Activated CD4-positive, alpha-beta memory T cell treated with anti-CD3 and anti-CD28 coated beads, Interleukin-2, amount 10 ng/mL, durations not matched to agents 7 days and 5 days (primary cell): ENCODE measurements at regions not wholly inside any gene's neighbourhood (a gene's known extent, or its start where the extent isn't known, plus 50 kb on each side); places are given as distances from the start of the nearest gene placed in this dataset.

ENCODE experiments used
- CTCF ChIA-PET: fragments of 350-600 bp; sonication (Branson Sonifier 250); formaldehyde crosslinking; loops from one replicate; lab custom pipeline; 2021; ENCODE audit warnings: antibody characterized with exemption, inconsistent platforms; lab: Charles Lee
- POLR2A ChIA-PET: fragments of 350-600 bp; sonication (Branson Sonifier 250); formaldehyde crosslinking; loops from one replicate; lab custom pipeline; 2021; ENCODE audit warnings: antibody characterized with exemption; lab: Charles Lee
- DNase-seq: peaks from one replicate; pipeline ENCODE4 v3.0.0-alpha.2; 2020
- H3K27ac Mint-ChIP-seq: one replicate; pipeline ENCODE4 v1.8.0; 2021; ENCODE audit warnings: mild to moderate bottlenecking, mixed read lengths
- H3K27me3 Mint-ChIP-seq: one replicate; pipeline ENCODE4 v1.8.0; 2021; ENCODE audit warnings: mixed read lengths
- H3K36me3 Mint-ChIP-seq: one replicate; pipeline ENCODE4 v1.8.0; 2021; ENCODE audit warnings: low read depth, mixed read lengths
- H3K4me1 Mint-ChIP-seq: one replicate; pipeline ENCODE4 v1.8.0; 2021; ENCODE audit warnings: mixed read lengths
- H3K4me3 Mint-ChIP-seq: one replicate; pipeline ENCODE4 v1.8.0; 2021; ENCODE audit warnings: mild to moderate bottlenecking, mixed read lengths
- H3K9me3 Mint-ChIP-seq: one replicate; pipeline ENCODE4 v1.8.0; 2021; ENCODE audit warnings: mixed read lengths

DNA sequence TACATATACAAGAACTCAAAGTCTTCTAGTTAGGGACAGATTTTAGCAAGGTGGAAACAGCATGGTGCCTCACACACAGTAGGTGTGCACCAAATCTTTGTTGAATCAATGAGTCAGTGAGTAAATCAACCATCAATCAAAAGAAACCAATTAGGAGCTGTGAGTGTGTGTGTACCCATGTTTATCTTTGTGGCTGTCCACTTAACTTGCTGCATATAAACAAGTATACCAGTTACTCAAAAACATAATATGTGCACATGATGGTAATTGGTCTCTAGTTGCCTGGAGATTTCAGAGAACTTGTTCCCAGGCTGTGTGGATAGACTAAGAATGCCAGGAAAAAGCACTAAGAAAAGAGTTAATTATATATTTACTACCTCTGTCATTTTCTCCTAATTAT is 272.2 kb upstream of the CCL2 start:
- H3K27me3 Mint-ChIP-seq: peaks cover 2% of the 10 kb centered on the region
- H3K4me1 Mint-ChIP-seq: no peaks in the 10 kb centered on the region
- H3K36me3 Mint-ChIP-seq: no peaks in the 10 kb centered on the region
- POLR2A ChIA-PET: no interaction called here
- H3K9me3 Mint-ChIP-seq: no peaks in the 10 kb centered on the region
- no peak overlapping the region for H3K4me3 Mint-ChIP-seq
- H3K27ac Mint-ChIP-seq: no peak overlapping the region
- DNase-seq: no peak
- CTCF ChIA-PET: no interaction called here

- ChIA-PET POLR2A (no interaction called here), CTCF (no interaction called here)
- Mint-ChIP-seq H3K4me1 (no peaks in the 10 kb centered on the region), H3K36me3 (no peaks in the 10 kb centered on the region), H3K27ac (no peak overlapping the region), H3K27me3 (peaks cover 4% of the 10 kb centered on the region), H3K9me3 (no peaks in the 10 kb centered on the region), H3K4me3 (no peak overlapping the region)
- no peak for DNase-seq
Observed at GRCh38 chr17:33983824-33984574, 271.1 kb upstream of the CCL2 start.

DNA sequence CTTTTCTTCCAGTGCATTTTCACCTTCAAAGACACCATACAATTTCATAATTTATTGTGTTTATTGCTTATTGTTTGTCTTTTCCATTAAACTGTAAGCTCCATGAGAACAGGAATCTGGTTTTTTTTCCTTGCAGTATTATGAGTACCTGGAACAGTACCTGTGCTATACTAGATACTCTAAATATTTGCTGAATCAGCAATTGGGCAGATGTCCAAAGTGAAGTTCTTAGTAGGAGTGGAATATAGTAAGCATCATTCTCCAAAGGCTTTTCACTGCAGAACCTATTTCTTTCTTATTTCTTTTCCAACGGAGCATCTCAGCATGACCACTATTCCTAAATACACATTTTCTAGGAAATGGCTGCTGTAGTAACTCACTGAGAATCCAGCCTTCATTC is 269.0 kb upstream of the CCL2 start:
- ChIA-PET CTCF (no interaction called here), POLR2A (no interaction called here)
- Mint-ChIP-seq H3K27ac (no peak overlapping the region), H3K9me3 (no peaks in the 10 kb centered on the region), H3K27me3 (peaks cover 13% of the 10 kb centered on the region), H3K36me3 (no peaks in the 10 kb centered on the region), H3K4me3 (no peak overlapping the region), H3K4me1 (no peaks in the 10 kb centered on the region)
- no peak for DNase-seq

DNA sequence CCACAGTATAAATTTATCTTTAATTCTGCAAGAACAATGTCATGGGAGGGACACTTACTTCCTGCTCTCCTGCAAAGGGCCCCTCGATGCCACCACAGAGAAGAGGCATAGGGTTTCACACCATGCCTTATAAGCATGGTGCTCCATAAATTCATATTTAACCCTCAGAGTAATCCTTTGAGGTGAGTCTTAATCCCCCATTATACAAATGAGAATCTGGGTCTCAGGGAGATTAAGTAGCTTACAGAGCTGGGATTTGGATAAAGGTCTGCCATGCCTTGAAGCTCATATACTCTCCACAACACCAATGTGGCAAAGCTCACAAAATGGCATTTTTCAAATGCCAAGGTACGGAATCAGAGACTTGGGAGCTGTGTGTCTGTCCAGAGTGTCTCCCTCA is 268.5 kb upstream of the CCL2 start:
- no peaks in the 10 kb centered on the region for H3K4me1 Mint-ChIP-seq
- CTCF ChIA-PET: no interaction called here
- peaks cover 16% of the 10 kb centered on the region for H3K27me3 Mint-ChIP-seq
- H3K4me3 Mint-ChIP-seq: no peak overlapping the region
- no peaks in the 10 kb centered on the region for H3K36me3 Mint-ChIP-seq
- no peaks in the 10 kb centered on the region for H3K9me3 Mint-ChIP-seq
- POLR2A ChIA-PET: no interaction called here
- DNase-seq: no peak
- H3K27ac Mint-ChIP-seq: no peak overlapping the region

- Mint-ChIP-seq H3K27ac (no peak overlapping the region), H3K9me3 (no peaks in the 10 kb centered on the region), H3K36me3 (no peaks in the 10 kb centered on the region), H3K4me3 (no peak overlapping the region), H3K27me3 (peaks cover 16% of the 10 kb centered on the region), H3K4me1 (no peaks in the 10 kb centered on the region)
- DNase-seq: no peak
- CTCF ChIA-PET: no interaction called here
- POLR2A ChIA-PET: no interaction called here
Observed at GRCh38 chr17:33987162-33987561, 267.9 kb upstream of the CCL2 start.

DNA sequence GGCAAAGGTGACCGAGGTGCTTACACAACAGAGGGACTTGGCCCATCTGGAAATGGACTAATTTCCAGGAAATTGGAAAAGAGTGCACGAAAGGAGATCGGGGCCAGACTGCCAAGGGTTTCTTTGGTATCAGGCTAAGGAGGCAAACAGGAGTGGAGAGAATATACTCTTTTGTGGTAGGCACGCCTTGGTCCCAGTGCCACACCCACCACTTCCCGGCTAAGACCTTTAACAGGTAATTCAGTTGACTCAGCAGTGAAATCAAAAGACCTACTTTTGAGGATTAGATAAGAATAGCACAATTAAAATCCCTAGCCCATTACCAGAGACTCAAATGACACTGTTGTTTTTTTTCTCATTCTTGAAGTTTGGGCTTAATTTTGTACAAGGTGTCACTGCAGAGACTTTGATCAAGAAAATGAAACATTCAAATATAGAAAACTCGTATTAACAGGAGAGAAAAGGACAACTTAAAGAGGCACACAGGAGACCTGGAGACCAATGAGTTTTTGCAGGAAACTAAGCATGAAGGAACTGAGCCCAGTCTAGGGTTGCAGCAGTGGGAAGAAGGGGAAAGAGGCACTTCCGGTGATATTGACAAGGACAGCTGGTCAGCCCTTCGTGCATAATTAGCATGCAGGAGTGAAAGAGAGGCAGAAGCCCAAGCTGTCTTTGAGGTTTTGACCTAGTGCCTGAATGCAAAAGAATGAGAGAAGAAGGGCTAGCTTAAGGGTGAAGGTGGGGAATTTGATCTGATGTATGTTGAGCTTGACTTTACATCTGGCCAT is 265.5 kb upstream of the CCL2 start:
- CTCF ChIA-PET: no interaction called here
- H3K27me3 Mint-ChIP-seq: peaks cover 16% of the 10 kb centered on the region

GRCh38 chr17:33990943-33991706 is 264.0 kb upstream of the CCL2 start:
- Mint-ChIP-seq H3K4me3 (no peak overlapping the region), H3K27me3 (peaks cover 16% of the 10 kb centered on the region), H3K36me3 (no peaks in the 10 kb centered on the region), H3K27ac (no peak overlapping the region), H3K4me1 (no peaks in the 10 kb centered on the region), H3K9me3 (no peaks in the 10 kb centered on the region)
- no peak for DNase-seq
- POLR2A ChIA-PET: no interaction called here
- CTCF ChIA-PET: no interaction called here

More for the DNA sequence above, 265.5 kb upstream of the CCL2 start:
- DNase-seq: no peak
- H3K4me1 Mint-ChIP-seq: no peaks in the 10 kb centered on the region
- POLR2A ChIA-PET: no interaction called here
- H3K36me3 Mint-ChIP-seq: no peaks in the 10 kb centered on the region
- H3K9me3 Mint-ChIP-seq: no peaks in the 10 kb centered on the region
- no peak overlapping the region for H3K4me3 Mint-ChIP-seq
- no peak overlapping the region for H3K27ac Mint-ChIP-seq

- H3K36me3 Mint-ChIP-seq: no peaks in the 10 kb centered on the region
- H3K27ac Mint-ChIP-seq: no peak overlapping the region
- no peaks in the 10 kb centered on the region for H3K4me1 Mint-ChIP-seq
- no peaks in the 10 kb centered on the region for H3K9me3 Mint-ChIP-seq
- peaks cover 17% of the 10 kb centered on the region for H3K27me3 Mint-ChIP-seq
- no peak for DNase-seq
- ChIA-PET POLR2A (no interaction called here), CTCF (no interaction called here)
- no peak overlapping the region for H3K4me3 Mint-ChIP-seq
Observed at GRCh38 chr17:33992113-33992512, 263.0 kb upstream of the CCL2 start.

DNA sequence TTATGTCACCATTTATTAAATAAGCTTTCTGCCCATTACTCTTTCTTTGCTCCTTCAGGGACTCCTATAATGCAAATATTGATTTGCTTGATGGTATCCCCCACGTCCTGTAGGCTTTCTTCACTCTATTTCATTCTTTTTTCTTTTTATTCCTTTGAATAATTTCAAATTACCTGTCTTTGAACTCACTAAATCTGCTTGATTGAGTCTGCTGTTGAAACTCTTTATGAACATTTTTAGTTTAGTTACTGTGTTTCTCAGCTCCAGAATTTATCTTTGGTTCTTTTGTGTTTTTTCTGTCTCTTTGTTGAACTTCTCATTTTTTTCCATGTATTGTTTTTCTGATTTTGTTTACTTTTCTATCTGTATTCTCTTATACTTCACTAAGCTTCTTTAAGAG is 254.4 kb upstream of the CCL2 start:
- Mint-ChIP-seq H3K4me3 (no peak overlapping the region), H3K4me1 (no peaks in the 10 kb centered on the region), H3K27me3 (peaks cover 12% of the 10 kb centered on the region), H3K9me3 (peaks cover 5% of the 10 kb centered on the region), H3K27ac (no peak overlapping the region), H3K36me3 (no peaks in the 10 kb centered on the region)
- ChIA-PET POLR2A (no interaction called here), CTCF (no interaction called here)
- DNase-seq: no peak

- peaks cover 16% of the 10 kb centered on the region for H3K27me3 Mint-ChIP-seq
- H3K27ac Mint-ChIP-seq: no peak overlapping the region
- peaks cover 5% of the 10 kb centered on the region for H3K9me3 Mint-ChIP-seq
- DNase-seq: no peak
- no peak overlapping the region for H3K4me3 Mint-ChIP-seq
- POLR2A ChIA-PET: no interaction called here
- no peaks in the 10 kb centered on the region for H3K4me1 Mint-ChIP-seq
- H3K36me3 Mint-ChIP-seq: no peaks in the 10 kb centered on the region
- CTCF ChIA-PET: no interaction called here
Observed at GRCh38 chr17:34001246-34001645, 253.8 kb upstream of the CCL2 start.

- DNase-seq: no peak
- Mint-ChIP-seq H3K4me1 (no peaks in the 10 kb centered on the region), H3K4me3 (no peak overlapping the region), H3K27me3 (peaks cover 12% of the 10 kb centered on the region), H3K27ac (no peak overlapping the region), H3K36me3 (no peaks in the 10 kb centered on the region), H3K9me3 (no peaks in the 10 kb centered on the region)
- ChIA-PET CTCF (no interaction called here), POLR2A (no interaction called here)
Observed at GRCh38 chr17:34006126-34006525, 249.0 kb upstream of the CCL2 start.

DNA sequence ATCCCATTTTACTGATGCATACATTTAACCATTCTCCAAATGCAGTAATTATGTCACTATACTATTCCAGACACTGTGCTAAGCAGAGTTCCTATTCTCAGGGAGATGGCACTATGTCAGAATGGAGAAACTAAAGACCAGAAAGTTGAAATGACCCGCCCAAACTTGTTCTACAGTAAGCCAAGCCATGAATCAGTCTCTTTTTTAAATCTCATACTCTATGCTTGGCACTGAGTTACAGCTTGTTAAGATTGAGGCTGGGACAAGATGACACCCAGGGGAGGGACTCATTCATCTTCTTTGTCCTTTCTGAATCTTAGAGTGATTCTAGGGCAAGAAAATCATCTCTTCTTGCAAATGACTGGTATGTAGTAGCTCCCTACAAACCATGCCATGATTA is 247.0 kb upstream of the CCL2 start:
- Mint-ChIP-seq H3K4me1 (no peaks in the 10 kb centered on the region), H3K27ac (no peak overlapping the region), H3K9me3 (no peaks in the 10 kb centered on the region), H3K4me3 (no peak overlapping the region), H3K27me3 (peaks cover 9% of the 10 kb centered on the region), H3K36me3 (no peaks in the 10 kb centered on the region)
- POLR2A ChIA-PET: no interaction called here
- CTCF ChIA-PET: no interaction called here
- DNase-seq: no peak

- CTCF ChIA-PET: no interaction called here
- no peak overlapping the region for H3K27ac Mint-ChIP-seq
Observed at GRCh38 chr17:34009912-34010311, 245.2 kb upstream of the CCL2 start.

More at GRCh38 chr17:34009912-34010311, 245.2 kb upstream of the CCL2 start:
- H3K4me3 Mint-ChIP-seq: no peak overlapping the region
- DNase-seq: no peak
- no peaks in the 10 kb centered on the region for H3K36me3 Mint-ChIP-seq
- H3K4me1 Mint-ChIP-seq: no peaks in the 10 kb centered on the region
- POLR2A ChIA-PET: no interaction called here
- H3K9me3 Mint-ChIP-seq: no peaks in the 10 kb centered on the region
- peaks cover 7% of the 10 kb centered on the region for H3K27me3 Mint-ChIP-seq
